NCI-H1092 treated with DMSO at 0.1 percent for 48 hours (cell line): ENCODE measurements at regions not wholly inside any gene's neighbourhood (a gene's known extent, or its start where the extent isn't known, plus 50 kb on each side); places are given as distances from the start of the nearest gene placed in this dataset.
"Not testable (repeated sequence)": the region's sequence is repeated elsewhere in the genome, so short reads cannot be mapped to it uniquely, and the experiment has no call there.

Experiments
- DNase-seq: peaks from one replicate; lab custom pipeline; 2025; lab: John Stamatoyannopoulos, UW

DNA sequence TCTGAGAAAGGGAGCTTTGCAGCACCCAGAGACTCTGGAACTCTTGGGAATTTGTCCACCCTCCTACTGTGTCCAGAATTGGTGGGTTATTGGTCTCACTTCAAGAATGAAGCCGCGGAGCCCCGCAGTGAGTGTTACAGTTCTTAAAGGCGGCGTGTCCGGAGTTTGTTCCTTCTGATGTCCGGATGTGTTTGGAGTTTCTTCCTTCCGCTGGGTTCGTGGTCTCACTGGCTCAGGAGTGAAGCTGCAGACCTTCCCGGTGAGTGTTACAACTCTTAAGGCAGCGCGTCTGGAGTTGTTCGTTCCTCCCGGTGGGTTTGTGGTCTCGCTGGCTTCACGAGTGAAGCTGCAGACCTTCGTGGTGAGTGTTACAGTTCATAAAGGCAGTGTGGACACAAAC, 824.7 kb downstream of the LRRTM4 start:
- not testable (repeated sequence) for DNase-seq

DNA sequence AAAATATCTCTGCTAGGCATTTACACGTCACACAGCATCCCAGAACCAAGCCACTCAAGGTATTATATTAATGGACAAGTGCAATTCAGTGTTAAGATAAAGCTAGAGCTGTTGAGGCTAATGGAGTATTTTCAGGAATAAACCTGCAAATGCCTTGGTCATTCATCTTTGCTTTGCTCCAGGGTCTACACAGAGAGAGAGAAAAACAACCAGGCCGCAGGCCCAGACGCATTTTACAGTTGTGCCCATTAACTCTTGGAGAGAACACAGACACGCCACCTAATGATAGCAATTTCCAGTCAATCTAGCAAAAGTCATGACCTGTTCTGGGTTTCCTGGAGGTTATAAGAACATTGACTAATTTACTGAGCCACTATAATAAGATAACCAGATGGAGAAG, 829.3 kb downstream of the LRRTM4 start:
- no peak for DNase-seq

DNA sequence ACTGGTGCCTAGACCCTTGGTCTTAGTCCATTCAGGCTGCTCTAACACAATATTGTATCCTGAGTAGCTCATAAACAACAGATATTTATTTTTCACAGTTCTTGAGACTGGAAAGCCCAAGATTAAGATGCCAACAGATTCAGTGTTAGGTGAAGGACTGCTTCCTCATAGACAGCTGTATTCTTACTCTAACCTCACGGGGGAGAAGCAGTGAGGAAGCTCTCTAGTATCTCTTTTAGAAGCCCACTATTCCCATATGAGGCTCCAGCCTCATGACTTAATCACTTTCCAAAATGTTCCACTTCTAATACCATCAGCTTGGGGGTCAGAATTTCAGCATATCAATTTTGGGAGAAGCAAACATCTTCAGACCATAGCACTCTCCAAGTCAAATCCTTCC, 833.4 kb downstream of the LRRTM4 start:
- no peak for DNase-seq

DNA sequence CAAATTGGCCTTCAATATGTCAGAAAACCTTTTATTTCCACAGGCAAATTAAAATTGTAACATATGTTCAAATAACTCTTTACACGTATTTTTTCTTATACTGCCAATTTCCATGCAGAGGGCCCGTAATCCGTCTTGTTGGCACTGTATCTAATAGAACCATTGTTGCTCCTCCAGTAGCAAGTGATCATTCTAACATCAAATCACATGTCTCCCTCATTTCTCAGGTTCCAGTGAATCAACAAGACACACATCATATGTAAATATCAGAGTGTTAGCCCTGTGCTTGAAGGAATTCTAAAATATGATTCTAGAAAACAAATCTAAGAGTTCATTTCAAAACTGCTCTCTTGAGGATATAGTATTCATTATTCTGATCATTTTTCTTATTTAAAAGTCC, 834.3 kb downstream of the LRRTM4 start:
- DNase-seq = no peak

DNA sequence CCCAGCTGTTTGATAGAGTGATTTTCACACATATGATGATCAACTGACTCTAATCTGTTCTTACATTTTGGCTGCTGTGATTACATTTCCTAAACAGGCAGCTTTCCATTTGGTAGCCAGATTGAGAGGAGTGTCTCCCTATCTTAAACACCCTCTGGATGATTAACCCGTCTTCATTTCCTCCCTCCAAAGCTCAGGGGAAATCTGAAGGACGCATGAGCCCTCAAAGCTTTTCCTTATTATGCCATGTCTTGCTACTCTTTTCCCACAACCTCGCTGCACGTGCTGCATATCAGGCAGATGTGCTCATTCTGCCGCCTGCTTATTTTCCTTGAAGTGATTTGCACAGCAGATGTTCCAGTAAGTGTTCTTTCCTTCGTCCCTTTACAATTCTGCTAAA, 837.4 kb downstream of the LRRTM4 start:
- DNase-seq = no peak

DNA sequence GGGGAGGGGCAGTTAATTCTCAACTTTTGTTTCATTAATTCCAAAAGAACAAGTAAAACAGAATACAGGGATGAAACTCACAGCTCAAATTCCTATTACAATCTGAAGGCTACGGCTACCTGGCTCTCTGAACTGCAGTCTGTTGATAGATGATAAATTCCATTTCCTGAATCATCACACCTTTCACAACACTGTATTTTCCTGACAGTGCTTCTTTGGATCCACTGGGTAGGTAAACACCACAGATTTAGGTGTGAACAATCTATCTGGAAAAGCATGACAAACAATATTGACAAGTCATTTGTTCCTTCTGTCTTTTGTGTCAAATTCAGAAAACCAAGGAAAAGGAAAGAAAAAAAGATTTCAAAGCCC, 843.2 kb downstream of the LRRTM4 start:
- DNase-seq = no peak

DNA sequence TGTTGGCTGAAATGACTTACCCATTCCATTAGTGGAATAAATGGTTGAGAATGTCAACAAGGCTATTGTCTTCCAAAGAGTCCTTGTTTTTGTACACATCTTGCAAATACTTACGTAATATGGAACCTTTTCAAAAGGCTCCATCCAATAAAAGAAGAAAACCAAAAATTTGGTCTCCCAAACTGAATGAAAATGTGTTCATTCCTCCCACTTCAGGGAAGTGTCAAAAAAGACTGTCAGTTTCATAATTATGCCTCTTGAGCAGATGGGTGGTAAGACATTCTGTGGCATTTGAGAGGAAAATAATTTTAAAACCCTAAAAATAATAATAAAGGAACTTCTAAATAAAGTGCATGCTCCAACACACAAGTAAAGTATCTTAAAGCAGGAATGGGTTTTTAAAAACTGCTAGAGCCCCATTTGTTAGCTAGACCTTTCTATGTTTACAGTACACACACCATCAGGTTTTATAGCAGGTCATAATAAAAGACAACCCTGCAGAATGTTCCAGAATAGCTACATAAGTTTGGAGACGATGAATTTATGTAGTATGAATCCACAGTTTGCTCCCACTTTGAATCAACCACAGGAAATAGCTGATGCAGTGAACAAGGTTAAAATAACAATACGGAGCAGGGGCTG, 843.7 kb downstream of the LRRTM4 start:
- no peak for DNase-seq

DNA sequence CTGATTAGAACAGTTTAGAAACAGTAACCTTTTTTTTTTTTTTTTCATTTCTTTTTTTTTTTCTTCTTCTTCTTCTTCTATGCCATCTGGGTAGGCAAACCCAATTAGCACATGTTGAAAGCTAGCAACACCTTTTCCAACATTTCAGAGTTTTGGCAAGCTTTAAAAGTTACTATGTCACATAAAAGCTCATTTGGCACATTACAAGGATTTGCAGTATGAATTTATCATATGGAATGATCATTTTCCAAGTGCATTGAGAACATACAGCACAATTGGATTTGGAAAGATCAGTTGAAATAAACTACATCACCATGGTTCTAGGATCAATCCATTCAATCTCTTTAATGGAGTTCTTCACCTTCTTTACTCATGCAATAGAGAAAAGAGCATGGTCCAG, 847.0 kb downstream of the LRRTM4 start:
- no peak for DNase-seq

DNA sequence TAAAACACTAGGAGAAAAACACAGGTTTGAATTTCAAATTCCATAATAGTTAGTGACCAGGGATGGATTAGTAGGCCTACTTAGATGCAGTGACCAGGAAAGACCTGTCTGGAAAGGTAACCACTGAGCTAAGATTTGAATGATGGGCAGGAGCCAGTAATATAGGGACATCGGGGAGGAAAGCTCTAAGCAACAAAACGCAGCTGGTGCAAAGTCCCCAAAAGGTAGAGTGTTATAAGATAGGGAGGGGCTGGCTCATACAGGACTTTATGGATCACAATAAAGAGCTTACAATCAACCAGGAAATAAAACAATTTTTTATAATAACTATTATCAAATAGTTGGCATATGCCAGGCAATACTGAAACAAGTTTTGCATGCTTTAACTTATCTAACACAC, 849.4 kb downstream of the LRRTM4 start:
- no peak for DNase-seq

DNA sequence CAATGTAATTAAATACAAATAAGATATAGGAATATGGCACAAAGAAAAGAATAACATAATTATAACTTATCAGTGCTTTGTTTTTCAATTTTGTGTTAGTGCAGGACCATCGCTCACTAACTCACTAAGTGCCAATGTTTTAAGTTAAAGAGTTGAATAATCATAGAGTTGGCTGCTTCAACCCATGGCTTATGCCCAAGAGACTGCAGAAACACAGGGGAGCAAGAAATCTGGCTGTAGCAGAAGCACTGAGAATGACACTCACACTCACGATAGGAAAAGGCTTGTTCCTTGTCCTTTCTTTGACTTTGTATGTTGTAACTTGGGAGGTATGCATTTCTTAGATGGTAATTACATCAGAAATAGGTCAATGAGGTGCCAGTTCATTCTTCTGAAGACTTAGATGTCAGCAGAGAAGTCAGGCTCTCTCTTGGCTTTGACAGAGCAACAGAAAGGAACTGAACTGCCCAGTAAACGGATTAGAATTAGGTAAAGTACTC, 852.2 kb downstream of the LRRTM4 start:
- DNase-seq = no peak

DNA sequence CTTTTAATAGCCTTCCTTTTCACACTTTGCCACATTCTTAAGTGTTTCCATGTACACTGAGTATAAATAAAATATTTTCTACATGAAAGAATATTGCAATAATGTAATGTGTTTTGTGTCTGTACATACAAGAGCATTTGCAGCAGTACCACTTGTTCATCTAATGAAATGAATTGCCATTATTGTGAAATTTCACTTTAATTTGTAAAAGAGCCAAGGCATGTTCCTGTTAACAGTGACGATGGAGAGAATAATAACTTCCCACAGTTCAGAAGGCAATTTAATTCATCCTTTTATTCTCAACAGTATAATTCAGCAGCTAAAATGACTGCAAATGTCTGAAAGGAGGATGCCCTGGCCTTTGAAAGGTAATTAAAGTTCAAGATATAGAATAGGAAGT, 853.9 kb downstream of the LRRTM4 start:
- no peak for DNase-seq

DNA sequence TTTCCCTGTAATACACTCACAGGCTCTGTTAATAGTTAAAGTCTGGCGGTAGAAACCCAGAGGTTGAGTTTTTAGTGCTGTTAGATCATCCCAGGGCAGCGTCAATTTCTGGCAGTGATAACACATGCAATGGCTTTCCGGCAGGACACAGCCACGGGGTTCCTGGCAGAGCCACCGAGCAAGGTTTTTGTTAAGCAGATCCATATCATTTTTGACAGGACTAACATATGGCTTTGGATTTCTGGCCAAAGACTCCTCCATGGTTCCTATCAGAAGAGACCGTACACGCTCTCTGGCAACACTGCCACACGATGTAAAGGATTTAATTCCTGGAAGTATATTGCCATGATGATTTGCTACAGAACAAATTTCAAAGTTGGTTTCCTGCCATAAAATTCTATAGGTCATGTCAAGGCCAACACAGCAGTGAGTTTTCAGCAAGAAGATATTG, 854.3 kb downstream of the LRRTM4 start:
- no peak for DNase-seq

DNA sequence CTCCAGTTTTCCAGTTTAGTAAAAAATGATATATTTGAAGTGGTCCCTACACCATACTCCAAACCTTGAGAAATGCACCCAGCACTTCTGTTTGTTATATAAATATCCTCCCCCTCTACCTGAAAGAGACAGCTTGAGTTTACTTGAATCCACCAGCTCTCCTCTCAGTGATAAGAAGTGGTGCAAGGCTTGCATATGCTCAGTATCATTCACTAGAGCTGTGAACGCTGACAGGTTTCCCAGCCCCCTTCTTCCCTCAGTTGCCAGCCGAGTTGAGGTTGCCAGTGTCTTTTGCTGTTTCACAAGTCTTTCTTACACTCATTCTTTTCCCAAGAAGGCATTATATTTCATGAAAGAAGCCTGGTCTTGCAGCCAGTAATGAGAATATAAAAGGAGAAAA, 880.0 kb downstream of the LRRTM4 start:
- no peak for DNase-seq

DNA sequence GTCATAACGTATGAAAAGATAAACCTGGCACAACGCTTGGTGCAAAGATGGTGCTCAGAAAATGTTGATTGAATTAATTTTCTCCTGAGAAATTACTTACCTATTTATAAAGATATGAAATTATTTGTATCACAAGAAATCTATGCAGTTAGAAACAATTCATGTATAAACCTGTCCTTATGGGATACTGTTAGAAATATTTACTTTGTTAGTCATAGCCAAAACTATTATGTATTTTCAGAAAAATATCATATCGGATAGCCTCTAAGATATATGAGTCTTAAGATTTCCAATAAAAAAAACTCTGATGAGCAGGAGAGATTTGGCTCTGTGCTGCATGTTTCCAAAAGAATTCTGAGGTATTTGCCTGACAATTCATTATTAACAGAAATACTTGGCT, 880.7 kb downstream of the LRRTM4 start:
- DNase-seq = no peak

DNA sequence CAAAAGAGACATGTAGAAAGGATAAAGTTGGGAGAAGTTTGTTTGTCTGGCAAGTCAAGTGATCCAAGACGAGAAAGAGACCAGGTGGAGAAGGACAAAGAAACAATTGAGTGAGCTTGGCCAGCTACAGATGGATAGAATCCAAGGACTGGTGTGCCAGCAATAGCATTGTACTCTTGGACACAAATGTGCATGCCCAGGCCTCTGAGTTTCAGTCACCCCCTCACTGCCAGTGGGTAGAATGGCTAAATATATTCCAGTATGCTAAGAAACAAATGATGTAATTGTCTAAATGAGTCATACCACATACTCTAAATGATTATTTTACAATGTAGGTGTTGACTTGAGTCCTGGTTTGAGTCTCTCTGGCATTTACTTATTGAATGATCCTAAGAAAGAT, 881.3 kb downstream of the LRRTM4 start:
- no peak for DNase-seq

DNA sequence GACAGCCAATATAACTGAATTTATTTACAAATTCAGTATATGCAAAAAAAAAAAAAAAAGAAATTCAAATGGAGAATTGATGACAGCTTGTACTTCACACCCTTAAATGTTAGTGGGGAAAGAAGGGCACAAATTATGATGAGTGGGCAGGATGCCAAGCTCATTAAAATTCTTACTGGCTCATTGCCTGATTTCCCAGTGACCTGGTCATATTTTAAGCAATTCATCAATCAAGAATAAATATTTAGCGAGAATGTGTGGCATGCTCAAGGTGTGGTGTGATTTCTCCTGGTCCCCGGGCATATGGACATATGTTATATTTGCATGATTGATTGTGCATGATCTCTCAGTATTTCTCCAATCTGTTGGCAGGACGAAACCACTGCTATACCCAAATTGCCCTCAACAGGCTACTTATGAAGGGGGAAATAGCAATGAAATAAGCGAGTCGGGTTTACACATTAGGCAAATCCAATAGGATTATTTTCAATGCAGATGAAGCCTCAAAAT, 883.0 kb downstream of the LRRTM4 start:
- DNase-seq = no peak

DNA sequence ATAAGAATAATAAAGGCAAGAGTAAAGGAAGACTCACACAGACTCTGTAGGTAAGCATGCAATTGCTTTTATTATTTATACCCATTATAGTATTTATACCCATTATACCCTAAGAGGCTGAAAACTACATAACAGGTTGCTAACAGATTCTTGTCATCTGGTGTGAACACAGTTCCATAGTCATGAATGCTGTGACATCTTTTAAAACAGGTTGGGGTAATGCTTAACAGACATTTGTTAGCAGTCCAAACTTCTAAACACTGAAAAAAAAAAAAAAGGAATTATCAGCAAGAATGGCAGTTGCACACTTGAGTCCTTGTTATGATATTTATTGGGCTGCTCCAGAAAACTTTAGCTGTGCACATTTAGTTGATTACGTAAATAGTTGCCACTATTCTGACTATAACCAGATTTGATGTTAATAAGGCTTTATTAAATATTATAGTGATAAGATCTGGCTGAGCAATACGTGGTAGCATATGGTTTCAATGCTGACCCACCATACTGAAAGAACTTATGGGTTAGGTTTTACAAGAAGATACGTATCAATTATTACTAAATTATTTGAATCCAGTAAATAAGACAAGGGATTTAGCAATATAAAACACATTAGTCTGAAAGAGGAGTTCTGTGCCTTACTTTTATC, 888.8 kb downstream of the LRRTM4 start:
- no peak for DNase-seq

DNA sequence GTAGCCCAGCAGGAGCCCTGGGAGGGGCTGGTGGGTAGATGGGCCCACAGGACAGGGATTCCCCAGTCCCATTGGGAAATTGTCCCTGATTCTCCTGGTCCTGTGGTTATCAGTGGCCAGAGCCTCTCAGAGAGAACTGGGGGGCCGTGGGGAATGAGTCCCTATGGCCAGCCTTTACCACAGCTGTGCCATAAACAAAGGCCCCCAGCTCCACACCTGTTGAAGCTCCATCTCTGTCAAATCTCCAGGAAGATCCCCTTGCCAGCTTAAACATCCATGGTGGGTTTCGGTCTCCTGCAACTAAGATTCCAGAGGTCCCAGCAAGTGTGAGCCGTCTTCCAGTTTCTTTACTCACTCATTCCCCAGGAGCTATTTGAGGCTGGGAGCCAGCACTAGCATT, 897.1 kb downstream of the LRRTM4 start:
- DNase-seq = no peak

DNA sequence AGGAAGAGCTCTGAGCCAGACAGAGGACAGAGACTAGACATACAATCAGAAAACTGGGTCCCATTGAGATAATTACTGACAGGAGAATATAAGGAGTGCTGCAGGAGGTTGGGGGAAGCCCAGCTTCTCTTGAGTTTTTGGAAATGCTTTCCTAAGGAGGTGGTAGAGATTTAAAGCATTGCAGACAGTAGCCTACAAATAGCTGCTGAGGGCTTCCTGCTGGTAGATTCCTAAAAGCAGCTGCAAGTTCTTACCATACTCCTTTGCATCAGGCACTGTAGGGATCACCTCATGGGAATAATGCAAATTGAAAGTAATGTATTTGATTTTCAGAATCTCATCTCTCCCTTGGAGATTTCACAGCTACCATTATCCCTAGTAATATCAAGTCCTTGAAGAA, 902.6 kb upstream of the GCFC2 start:
- no peak for DNase-seq

DNA sequence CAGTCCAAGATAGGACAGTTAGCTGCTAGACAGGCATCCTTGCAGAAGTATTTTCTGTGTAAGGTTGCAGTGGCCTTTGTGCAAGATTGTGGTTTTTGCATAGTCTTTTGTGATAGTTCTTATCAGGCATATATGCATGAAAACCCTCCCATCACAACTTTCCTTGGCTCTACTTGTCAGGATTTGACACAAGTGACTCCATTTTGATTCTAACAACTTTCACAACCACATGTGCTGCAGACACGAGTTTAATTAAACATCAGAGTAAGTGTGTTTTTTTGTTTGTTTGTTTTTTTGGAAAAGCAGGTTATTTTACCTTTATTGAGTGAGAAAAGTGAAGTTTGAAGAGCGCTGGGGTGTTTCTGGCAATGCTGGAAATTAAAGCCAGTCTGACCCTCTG, 902.0 kb upstream of the GCFC2 start:
- no peak for DNase-seq

DNA sequence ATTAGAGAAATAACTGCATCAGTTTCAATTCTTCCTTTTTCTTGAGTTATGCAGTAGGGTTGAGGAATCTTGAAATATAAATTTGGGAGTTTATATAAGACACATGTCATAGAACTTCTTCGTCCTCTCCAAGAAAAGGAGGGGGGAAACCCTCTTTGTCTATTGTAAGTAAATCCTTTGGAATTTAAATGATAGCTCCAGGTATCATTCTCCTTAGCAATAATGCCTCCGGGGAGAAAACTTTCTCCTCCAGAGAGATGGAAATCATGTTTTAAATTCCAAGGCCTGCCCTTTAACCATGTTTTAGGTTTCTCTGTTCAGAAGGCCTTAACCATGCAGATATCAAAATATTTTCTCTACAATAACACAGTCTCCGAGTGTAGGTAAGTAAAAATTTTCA, 899.7 kb upstream of the GCFC2 start:
- no peak for DNase-seq

DNA sequence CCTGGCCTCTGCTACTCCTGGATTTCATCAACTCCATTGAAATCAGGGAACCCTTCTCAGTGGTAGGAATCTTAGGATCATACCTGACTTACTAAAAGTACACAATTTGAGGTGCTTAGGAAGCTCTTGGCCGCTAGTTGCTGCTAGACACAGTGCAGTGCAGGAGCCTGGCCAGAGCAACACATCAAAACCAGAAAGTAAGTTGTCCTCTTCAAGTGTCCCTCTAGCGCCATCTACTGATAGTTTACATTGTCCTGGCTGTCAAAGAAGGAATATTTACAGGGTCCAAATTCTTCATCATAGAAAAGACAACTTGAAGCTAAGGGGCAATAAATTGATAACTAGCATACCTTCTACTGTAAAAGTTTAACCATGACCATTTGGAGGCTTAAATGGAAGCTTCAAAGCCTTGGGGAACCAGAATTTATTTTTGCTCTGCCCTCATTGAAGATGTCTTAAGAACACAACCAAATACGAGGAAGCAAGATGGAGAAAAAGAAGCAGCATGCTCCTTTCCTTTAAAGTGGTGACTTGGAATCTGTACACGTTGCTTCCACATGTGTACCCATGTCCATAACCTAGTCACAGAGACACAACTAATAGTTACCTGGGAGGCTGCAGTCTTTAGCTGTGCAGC, 889.1 kb upstream of the GCFC2 start:
- DNase-seq = peak; percentile 81

DNA sequence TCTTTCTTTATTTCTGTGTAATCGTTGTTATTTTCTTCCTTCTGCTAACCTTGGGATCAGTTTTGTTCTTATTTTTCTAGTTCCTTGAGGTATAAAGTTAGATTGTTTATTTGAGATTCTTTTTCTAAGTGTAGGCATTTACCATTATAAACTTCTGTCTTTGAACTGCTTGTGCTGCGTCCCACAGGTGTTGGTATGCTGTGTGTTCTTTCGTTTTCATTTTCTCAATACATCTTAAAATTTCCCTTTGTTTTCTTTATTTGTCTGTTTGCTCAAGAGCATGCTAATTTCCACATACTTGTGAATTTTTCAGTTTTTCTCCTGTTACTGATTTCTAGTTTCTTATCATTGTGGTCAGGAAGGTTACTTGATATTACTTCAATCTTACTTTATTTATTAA, 873.8 kb upstream of the GCFC2 start:
- DNase-seq = no peak
